ENCODE measurements at regions not wholly inside any gene's neighbourhood (a gene's known extent, or its start where the extent isn't known, plus 50 kb on each side); places are given as distances from the start of the nearest gene placed in this dataset.

GRCh38 chr4:35653451-35653850, 590.9 kb downstream of the ARAP2 start:
- H3K27ac ChIP-seq = no peak overlapping the region
- no peaks in the 10 kb centered on the region for H4K20me1 ChIP-seq (ENCODE audit: insufficient read depth, poor library complexity, severe bottlenecking)
- H3K27me3 ChIP-seq = no peaks in the 10 kb centered on the region
- H3K36me3 ChIP-seq (replicated peaks; ENCODE audit: insufficient read depth, low read depth) = no peaks in the 10 kb centered on the region
- H3K4me3 ChIP-seq = no peak overlapping the region
- TF ChIP-seq CTCF (IDR thresholded peaks at IDR 0.05; ENCODE audit: poor library complexity) = no peak
- no peak overlapping the region for H2AFZ ChIP-seq
- H3K9me2 ChIP-seq (replicated peaks; ENCODE audit: insufficient read depth) = no peaks in the 10 kb centered on the region
- no peak overlapping the region for H3K4me2 ChIP-seq
- no peaks in the 10 kb centered on the region for H3K4me1 ChIP-seq (ENCODE audit: insufficient read depth)
- no peaks in the 10 kb centered on the region for H3K9me3 ChIP-seq (ENCODE audit: low read depth)
- H3K79me2 ChIP-seq = no peaks in the 10 kb centered on the region
- DNase-seq (ENCODE audit: low spot score) = no peak

GRCh38 chr4:35673137-35673536, 571.2 kb downstream of the ARAP2 start:
- Histone ChIP-seq H3K9me2 (replicated peaks; ENCODE audit: insufficient read depth) (no peaks in the 10 kb centered on the region), H3K4me3 (no peak overlapping the region), H3K4me1 (ENCODE audit: insufficient read depth) (no peaks in the 10 kb centered on the region), H3K4me2 (no peak overlapping the region), H3K79me2 (no peaks in the 10 kb centered on the region), H4K20me1 (ENCODE audit: insufficient read depth, poor library complexity, severe bottlenecking) (no peaks in the 10 kb centered on the region), H3K9me3 (ENCODE audit: low read depth) (no peaks in the 10 kb centered on the region), H3K36me3 (replicated peaks; ENCODE audit: insufficient read depth, low read depth) (no peaks in the 10 kb centered on the region), H3K27ac (no peak overlapping the region), H2AFZ (no peak overlapping the region), H3K27me3 (no peaks in the 10 kb centered on the region)
- TF ChIP-seq EZH2 (IDR thresholded peaks at IDR 0.05; ENCODE audit: borderline replicate concordance) (no peak), EZH2phosphoT487 (IDR thresholded peaks at IDR 0.05; ENCODE audit: low read depth, severe bottlenecking, unreplicated experiment) (no peak), CTCF (IDR thresholded peaks at IDR 0.05; ENCODE audit: poor library complexity) (no peak)
- no peak for DNase-seq (ENCODE audit: low spot score)
- 71% methylated on average over 1 of the region's 1 CpG for WGBS (ENCODE audit: low lambda C conversion rate, missing lambda C conversion rate)

GRCh38 chr4:35684755-35685154, 559.6 kb downstream of the ARAP2 start:
- H2AFZ ChIP-seq = no peak overlapping the region
- no peak for DNase-seq (ENCODE audit: low spot score)
- H3K4me2 ChIP-seq = no peak overlapping the region
- H4K20me1 ChIP-seq (ENCODE audit: insufficient read depth, poor library complexity, severe bottlenecking) = no peaks in the 10 kb centered on the region
- TF ChIP-seq CTCF (IDR thresholded peaks at IDR 0.05; ENCODE audit: poor library complexity) = no peak
- TF ChIP-seq EZH2 (IDR thresholded peaks at IDR 0.05; ENCODE audit: borderline replicate concordance) = no peak
- no peak for TF ChIP-seq EZH2phosphoT487 (IDR thresholded peaks at IDR 0.05; ENCODE audit: low read depth, severe bottlenecking, unreplicated experiment)
- H3K27me3 ChIP-seq = no peaks in the 10 kb centered on the region
- H3K36me3 ChIP-seq (replicated peaks; ENCODE audit: insufficient read depth, low read depth) = no peaks in the 10 kb centered on the region
- H3K9me2 ChIP-seq (replicated peaks; ENCODE audit: insufficient read depth) = no peaks in the 10 kb centered on the region
- no peaks in the 10 kb centered on the region for H3K4me1 ChIP-seq (ENCODE audit: insufficient read depth)
- H3K4me3 ChIP-seq = no peak overlapping the region
- H3K27ac ChIP-seq = no peak overlapping the region
- H3K79me2 ChIP-seq = no peaks in the 10 kb centered on the region
- WGBS (ENCODE audit: low lambda C conversion rate, missing lambda C conversion rate) = 81% methylated on average over 1 of the region's 1 CpG
- no peaks in the 10 kb centered on the region for H3K9me3 ChIP-seq (ENCODE audit: low read depth)

- H3K9me3 ChIP-seq (ENCODE audit: low read depth) = no peaks in the 10 kb centered on the region
- no peaks in the 10 kb centered on the region for H3K36me3 ChIP-seq (replicated peaks; ENCODE audit: insufficient read depth, low read depth)
- H3K9me2 ChIP-seq (replicated peaks; ENCODE audit: insufficient read depth) = no peaks in the 10 kb centered on the region
- H3K27me3 ChIP-seq = no peaks in the 10 kb centered on the region
- no peaks in the 10 kb centered on the region for H3K79me2 ChIP-seq
- H3K4me2 ChIP-seq = no peak overlapping the region
- no peak overlapping the region for H2AFZ ChIP-seq
- H4K20me1 ChIP-seq (ENCODE audit: insufficient read depth, poor library complexity, severe bottlenecking) = no peaks in the 10 kb centered on the region
- WGBS (ENCODE audit: low lambda C conversion rate, missing lambda C conversion rate) = 87% methylated on average over 1 of the region's 1 CpG
- no peak overlapping the region for H3K4me3 ChIP-seq
- no peaks in the 10 kb centered on the region for H3K4me1 ChIP-seq (ENCODE audit: insufficient read depth)
- TF ChIP-seq CTCF (IDR thresholded peaks at IDR 0.05; ENCODE audit: poor library complexity) (no peak), EZH2phosphoT487 (IDR thresholded peaks at IDR 0.05; ENCODE audit: low read depth, severe bottlenecking, unreplicated experiment) (no peak), EZH2 (IDR thresholded peaks at IDR 0.05; ENCODE audit: borderline replicate concordance) (no peak)
- no peak for DNase-seq (ENCODE audit: low spot score)
- no peak overlapping the region for H3K27ac ChIP-seq
Observed at GRCh38 chr4:35689870-35690269, 554.4 kb downstream of the ARAP2 start.
